Colonic mucosa (tissue), 4 donors: ENCODE measurements at regions not wholly inside any gene's neighbourhood (a gene's known extent, or its start where the extent isn't known, plus 50 kb on each side); places are given as distances from the start of the nearest gene placed in this dataset.

Experiments
- DNase-seq: peaks from one replicate; pipeline ENCODE4 v3.0.0-alpha.2; 2020
- H3K27ac ChIP-seq: fragments of 200-600 bp; one replicate; pipeline ENCODE4 v1.8.0; 2021
- H3K27me3 ChIP-seq: fragments of 200-600 bp; one replicate; pipeline ENCODE4 v1.8.0; 2021
- H3K36me3 ChIP-seq: fragments of 200-600 bp; one replicate; pipeline ENCODE4 v1.8.0; 2021
- H3K4me1 ChIP-seq: fragments of 200-600 bp; one replicate; pipeline ENCODE4 v1.8.0; 2021; ENCODE audit warnings: mild to moderate bottlenecking
- H3K4me3 ChIP-seq: fragments of 200-600 bp; one replicate; pipeline ENCODE4 v1.8.0; 2021
- H3K9ac ChIP-seq, 2 donors: one replicate each; pipeline ENCODE4 v1.7.0; 2013; ENCODE audit warnings: control low read depth in 2 of 2, low read depth in 2 of 2, low read length in 2 of 2
- H3K9me3 ChIP-seq: fragments of 200-600 bp; one replicate; pipeline ENCODE4 v1.8.0; 2021
- intact Hi-C: fragments of 100-400 bp; cut with DNase I; formaldehyde crosslinking; loops from one replicate; pipeline ENCODE4 v1.14.1; 2022
- TF ChIP-seq, protein P1 (sequence below): fragments of 200-600 bp; IDR thresholded peaks from one replicate; pipeline ENCODE4 v1.8.0; 2022; ENCODE audit warnings: antibody characterized with exemption, mild to moderate bottlenecking
- donor health status: healthy.
- donor health status: DM: no; HTN: no; CAD: no.
- donor health status: DM: no; HTN: no; CAD: no.

DNA sequence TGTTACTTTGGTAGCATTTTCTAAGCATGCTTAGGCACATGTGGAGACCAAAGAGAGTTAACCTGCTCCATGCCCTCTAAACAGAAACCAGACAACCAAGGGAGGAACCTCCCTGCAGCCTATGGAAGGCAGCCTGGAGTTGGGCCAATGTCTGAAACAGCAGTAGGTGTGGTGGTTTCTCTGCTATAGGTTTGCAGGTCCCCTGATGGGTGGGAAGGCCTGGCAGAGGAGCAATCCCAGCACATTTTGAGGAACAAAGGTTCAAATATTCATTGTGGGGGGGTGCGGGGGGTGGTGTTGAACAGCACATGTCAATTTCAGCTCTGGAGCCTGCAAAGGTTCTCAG is 65.4 kb downstream of the DACT1 start:
- TF ChIP-seq, protein P1, sequence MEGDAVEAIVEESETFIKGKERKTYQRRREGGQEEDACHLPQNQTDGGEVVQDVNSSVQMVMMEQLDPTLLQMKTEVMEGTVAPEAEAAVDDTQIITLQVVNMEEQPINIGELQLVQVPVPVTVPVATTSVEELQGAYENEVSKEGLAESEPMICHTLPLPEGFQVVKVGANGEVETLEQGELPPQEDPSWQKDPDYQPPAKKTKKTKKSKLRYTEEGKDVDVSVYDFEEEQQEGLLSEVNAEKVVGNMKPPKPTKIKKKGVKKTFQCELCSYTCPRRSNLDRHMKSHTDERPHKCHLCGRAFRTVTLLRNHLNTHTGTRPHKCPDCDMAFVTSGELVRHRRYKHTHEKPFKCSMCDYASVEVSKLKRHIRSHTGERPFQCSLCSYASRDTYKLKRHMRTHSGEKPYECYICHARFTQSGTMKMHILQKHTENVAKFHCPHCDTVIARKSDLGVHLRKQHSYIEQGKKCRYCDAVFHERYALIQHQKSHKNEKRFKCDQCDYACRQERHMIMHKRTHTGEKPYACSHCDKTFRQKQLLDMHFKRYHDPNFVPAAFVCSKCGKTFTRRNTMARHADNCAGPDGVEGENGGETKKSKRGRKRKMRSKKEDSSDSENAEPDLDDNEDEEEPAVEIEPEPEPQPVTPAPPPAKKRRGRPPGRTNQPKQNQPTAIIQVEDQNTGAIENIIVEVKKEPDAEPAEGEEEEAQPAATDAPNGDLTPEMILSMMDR = no peak
- Histone ChIP-seq H3K36me3 (no peaks in the 10 kb centered on the region), H3K9me3 (no peaks in the 10 kb centered on the region), H3K9ac (no peak overlapping the region), H3K4me1 (no peaks in the 10 kb centered on the region), H3K27me3 (no peaks in the 10 kb centered on the region), H3K4me3 (no peak overlapping the region), H3K27ac (no peak overlapping the region)
- intact Hi-C loops = no loop called here
- peak; percentile 51 for DNase-seq

DNA sequence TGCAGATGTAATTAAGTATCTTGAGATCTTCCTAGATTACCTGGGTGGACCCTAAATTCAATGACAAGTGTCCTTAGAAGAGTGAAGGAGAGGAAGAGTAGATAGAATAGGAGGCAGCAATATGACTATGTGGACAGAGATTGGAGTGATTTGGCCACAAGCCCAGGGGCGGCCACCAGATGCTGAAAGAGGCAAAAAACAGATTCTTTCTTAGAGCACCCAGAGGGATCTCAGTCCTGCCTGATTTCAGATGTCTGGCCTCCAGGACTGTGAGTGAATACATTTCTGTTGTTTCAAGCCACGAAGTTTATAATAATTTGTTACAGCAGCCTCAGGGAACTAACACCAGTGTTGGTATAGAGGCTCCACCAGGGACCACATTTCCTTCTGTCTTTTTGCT is 67.3 kb downstream of the DACT1 start:
- no peaks in the 10 kb centered on the region for H3K9me3 ChIP-seq
- no peak for DNase-seq
- H3K4me3 ChIP-seq = no peak overlapping the region
- H3K27me3 ChIP-seq = no peaks in the 10 kb centered on the region
- no peak overlapping the region for H3K27ac ChIP-seq
- intact Hi-C loops = no loop called here
- TF ChIP-seq, protein P1 = no peak
- H3K36me3 ChIP-seq = no peaks in the 10 kb centered on the region
- no peak overlapping the region for H3K9ac ChIP-seq
- no peaks in the 10 kb centered on the region for H3K4me1 ChIP-seq

DNA sequence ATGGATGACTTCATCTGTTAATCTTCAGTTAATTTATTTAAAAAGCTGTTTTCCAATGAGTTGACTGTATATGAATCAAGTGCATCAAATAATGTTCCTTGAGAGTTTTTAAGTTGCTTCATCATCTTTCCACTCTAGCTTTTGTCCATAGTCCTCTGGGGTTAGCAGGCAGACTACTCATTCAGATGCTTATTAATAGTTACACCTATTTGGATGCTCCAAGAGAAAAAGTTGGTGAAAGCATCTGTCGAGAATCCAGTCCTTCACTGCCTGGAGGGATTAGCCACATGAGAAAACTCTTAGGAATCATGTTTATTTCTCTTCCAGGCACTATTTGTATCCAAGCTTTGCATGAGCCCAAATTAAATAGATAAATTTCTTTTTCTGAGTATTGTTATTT is 70.2 kb downstream of the DACT1 start:
- Histone ChIP-seq H3K4me3 (no peak overlapping the region), H3K9ac (no peak overlapping the region), H3K27ac (no peak overlapping the region), H3K27me3 (no peaks in the 10 kb centered on the region), H3K4me1 (no peaks in the 10 kb centered on the region), H3K36me3 (no peaks in the 10 kb centered on the region), H3K9me3 (no peaks in the 10 kb centered on the region)
- no peak for DNase-seq
- TF ChIP-seq, protein P1 = no peak
- intact Hi-C loops = no loop called here

DNA sequence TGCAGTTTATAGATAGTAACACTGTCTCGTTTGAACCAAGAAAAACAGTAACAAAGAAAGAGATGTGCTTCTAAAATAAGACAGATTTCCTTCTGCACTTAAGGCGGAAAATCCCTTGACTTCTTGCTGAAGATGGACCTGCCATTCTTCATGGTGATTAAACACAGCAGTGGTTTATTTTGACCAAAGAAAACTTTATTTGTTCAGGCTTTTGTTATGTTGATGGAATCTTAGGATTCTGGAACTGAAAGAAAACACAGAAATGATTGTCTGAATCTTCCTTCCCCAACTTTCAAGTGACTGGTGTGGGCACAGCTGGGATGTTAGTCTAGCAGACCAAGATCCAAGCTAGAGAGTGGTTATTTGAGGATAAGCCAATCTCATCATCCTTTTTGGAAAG is 72.2 kb downstream of the DACT1 start:
- Histone ChIP-seq H3K36me3 (no peaks in the 10 kb centered on the region), H3K4me3 (no peak overlapping the region), H3K27me3 (no peaks in the 10 kb centered on the region), H3K4me1 (no peaks in the 10 kb centered on the region), H3K27ac (no peak overlapping the region), H3K9me3 (no peaks in the 10 kb centered on the region), H3K9ac (no peak overlapping the region)
- intact Hi-C loops = no loop called here
- DNase-seq = no peak
- TF ChIP-seq, protein P1 = no peak

DNA sequence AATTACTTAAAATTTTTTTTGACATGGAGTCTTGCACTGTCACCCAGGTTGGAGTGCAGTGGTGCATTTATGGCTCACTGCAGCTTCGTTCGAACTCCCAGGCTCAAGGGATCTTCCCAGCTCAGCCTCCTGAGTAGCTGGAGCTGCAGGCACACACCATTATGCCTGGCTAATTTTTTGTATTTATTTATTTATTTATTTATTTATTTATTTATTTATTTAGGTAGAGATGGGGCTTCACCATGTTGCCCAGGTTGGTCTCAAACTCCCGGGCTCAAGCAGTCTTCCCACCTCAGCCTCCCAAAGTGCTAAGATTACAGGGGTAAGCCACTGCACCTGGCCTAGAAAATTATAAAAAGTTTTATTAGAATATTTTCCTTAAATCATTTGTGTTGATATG is 73.6 kb downstream of the DACT1 start:
- Histone ChIP-seq H3K36me3 (no peaks in the 10 kb centered on the region), H3K9me3 (no peaks in the 10 kb centered on the region), H3K4me3 (no peak overlapping the region), H3K27ac (no peak overlapping the region), H3K9ac (no peak overlapping the region), H3K4me1 (no peaks in the 10 kb centered on the region), H3K27me3 (no peaks in the 10 kb centered on the region)
- intact Hi-C loops = no loop called here
- no peak for DNase-seq
- TF ChIP-seq, protein P1 = no peak

DNA sequence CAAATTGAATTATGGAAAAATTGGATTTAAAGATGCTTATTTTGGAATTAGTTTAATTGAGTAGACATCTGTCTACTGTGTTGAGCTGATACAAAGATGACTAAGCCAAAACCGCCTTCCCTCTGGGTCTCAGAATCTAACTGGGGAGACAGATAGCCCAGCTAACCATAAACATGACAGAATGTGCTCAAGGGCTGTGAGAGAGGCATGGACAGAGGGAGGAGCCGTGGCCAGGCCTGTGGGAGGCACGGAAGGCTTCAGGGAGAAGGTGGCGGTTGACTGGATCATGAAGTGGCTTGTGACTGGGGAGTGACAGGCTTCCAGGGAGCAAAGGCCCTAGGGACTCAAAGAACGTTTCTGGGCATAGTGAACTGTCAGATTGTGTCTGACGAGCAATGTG is 74.6 kb downstream of the DACT1 start:
- Histone ChIP-seq H3K4me1 (no peaks in the 10 kb centered on the region), H3K27me3 (no peaks in the 10 kb centered on the region), H3K9me3 (no peaks in the 10 kb centered on the region), H3K9ac (no peak overlapping the region), H3K36me3 (no peaks in the 10 kb centered on the region), H3K27ac (no peak overlapping the region), H3K4me3 (no peak overlapping the region)
- TF ChIP-seq, protein P1 = no peak
- no peak for DNase-seq
- intact Hi-C loops = no loop called here
